GM13977 (cell line): ENCODE measurements at regions not wholly inside any gene's neighbourhood (a gene's known extent, or its start where the extent isn't known, plus 50 kb on each side); places are given as distances from the start of the nearest gene placed in this dataset.

Source experiments
- DNase-seq: peaks from one replicate; pipeline ENCODE4 v3.0.0; 2012; ENCODE audit warnings: low spot score
- in situ Hi-C: fragments of 300-500 bp; cut with MboI; formaldehyde crosslinking; loops from one replicate; pipeline ENCODE4 v1.12.0; 2022; ENCODE audit warnings: low sequenced_read_pairs, low pct_unique_long_range_greater_than_20kb, mixed read lengths, inconsistent platforms; ENCODE audit not compliant: unreplicated experiment
- TF ChIP-seq, protein P1 (sequence below): IDR thresholded peaks from 2 replicates; pipeline ENCODE4 v1.5.1; 2012; ENCODE audit warnings: mild to moderate bottlenecking, control low read depth; ENCODE audit not compliant: insufficient read depth; ENCODE audit errors: extremely low read depth, missing control alignments

DNA sequence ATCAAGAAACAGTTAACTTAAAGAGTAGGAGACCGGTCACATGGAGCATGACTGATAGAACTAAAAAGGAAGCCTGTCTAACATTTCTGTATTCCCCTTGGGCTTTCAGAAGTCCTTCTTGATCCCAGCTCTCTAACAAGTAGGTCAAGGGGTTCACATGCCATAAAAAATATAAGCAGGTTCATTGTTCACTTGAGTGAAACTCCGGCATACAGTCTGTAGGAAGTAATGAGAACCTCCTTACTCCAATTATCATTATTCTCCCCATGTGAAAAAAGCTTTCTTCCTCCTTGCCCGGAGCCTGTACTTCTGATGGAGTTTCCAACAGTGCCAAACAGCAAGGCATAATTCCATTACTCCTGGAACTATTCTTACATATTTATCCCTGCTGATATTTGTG is 242.8 kb upstream of the CNTN4 start:
- DNase-seq = no peak
- TF ChIP-seq, protein P1, sequence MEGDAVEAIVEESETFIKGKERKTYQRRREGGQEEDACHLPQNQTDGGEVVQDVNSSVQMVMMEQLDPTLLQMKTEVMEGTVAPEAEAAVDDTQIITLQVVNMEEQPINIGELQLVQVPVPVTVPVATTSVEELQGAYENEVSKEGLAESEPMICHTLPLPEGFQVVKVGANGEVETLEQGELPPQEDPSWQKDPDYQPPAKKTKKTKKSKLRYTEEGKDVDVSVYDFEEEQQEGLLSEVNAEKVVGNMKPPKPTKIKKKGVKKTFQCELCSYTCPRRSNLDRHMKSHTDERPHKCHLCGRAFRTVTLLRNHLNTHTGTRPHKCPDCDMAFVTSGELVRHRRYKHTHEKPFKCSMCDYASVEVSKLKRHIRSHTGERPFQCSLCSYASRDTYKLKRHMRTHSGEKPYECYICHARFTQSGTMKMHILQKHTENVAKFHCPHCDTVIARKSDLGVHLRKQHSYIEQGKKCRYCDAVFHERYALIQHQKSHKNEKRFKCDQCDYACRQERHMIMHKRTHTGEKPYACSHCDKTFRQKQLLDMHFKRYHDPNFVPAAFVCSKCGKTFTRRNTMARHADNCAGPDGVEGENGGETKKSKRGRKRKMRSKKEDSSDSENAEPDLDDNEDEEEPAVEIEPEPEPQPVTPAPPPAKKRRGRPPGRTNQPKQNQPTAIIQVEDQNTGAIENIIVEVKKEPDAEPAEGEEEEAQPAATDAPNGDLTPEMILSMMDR = no peak
- in situ Hi-C loops = no loop called here

DNA sequence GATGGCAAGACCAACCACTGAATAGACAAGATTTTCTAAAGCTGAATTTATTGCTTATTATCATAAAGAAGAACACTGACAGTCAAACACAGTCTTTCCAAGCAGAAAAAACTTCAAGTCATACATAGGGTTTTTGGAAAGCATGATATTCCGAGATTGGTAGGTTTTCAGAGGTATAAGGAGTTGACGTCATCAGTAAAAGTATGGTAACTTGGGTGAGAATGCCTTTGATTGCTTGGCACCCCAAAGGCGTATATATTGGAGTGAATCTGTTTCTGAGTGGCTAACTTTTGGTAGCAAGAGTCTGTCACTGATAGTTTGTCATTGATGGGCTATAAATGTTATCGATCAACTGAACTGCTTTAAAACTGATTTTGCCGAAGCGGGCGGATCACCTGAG is 227.9 kb upstream of the CNTN4 start:
- DNase-seq = no peak
- in situ Hi-C loops = no loop called here
- TF ChIP-seq, protein P1 = no peak

DNA sequence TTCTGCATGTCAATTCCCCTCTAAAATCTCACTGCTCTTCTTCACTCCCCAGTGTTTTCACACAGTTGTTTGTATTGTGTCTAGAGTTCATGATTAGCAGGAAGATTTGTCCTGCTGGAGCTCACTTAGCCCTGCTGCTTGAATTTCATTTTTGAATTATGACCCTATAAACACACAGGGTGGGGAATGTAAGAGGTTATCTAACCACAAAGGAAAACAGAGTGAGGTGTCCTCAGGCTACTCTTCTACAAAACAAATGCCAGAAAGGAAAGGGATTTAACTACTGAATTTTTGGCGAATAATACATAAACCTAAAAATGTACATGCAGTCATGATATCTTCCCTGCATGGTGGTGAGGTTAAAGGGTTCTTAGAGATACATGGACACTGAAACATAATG is 215.1 kb upstream of the CNTN4 start:
- TF ChIP-seq, protein P1 = no peak
- no peak for DNase-seq
- in situ Hi-C loops = no loop called here

DNA sequence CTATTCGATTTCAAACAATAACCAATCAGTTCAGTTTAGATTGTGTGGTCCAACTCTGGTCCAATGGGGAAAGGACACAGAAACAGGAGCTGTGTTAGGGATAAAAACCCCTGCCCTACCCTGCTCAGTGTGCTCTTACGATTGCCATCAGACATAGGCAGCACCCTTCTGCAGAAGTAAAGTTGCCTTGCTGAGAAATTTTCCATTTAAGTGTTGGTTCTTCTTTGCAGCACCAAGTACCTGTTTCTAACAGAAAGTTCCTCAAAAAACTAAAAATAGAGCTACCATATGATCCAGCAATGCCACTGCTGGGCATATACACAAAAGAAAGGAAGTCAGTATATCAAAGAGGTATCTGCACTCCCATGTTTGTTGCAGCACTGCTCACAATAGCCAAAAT is 206.2 kb upstream of the CNTN4 start:
- in situ Hi-C loops = no loop called here
- TF ChIP-seq, protein P1 = no peak
- DNase-seq = no peak

DNA sequence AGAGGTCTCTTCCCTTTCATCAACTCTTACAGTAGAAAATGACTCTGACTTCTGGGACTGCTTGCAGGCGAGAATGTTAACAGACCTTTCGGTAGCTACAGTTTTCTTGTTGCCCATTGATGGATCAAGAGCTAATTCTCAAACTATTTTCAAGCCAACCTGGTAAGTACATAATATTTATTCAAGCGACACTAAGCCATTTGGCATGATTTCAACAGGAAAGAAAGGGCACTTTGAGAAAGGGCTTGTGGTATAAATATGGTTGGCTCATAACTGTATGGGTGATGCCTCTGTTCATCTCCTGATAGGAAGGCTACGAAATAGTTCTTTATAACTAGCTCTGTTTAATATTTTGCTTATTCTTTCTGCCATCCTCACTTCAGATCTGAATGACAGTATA is 196.2 kb upstream of the CNTN4 start:
- in situ Hi-C loops = no loop called here
- no peak for DNase-seq

DNA sequence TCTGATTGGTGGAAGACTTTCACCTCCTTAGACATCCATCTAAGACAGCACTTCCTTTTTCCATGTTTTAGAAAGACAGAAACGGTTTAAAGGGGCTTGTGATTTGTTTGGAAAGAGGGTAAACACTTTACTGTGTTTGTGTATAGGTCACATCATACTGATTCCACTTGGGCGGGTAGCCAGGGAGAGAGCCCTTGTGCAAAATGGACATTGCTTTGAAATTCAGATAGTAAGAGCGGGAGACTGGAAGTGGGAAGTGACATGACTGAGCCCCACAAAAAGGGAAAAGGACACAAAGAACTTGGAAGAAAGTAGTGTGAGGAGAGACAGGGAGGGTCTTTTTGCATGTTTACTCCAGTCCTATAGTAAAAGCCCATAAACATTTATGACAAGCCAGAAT is 195.6 kb upstream of the CNTN4 start:
- DNase-seq = no peak
- TF ChIP-seq, protein P1 = no peak
- in situ Hi-C loops = no loop called here

More for the DNA sequence above, 196.2 kb upstream of the CNTN4 start:
- TF ChIP-seq, protein P1 = no peak

DNA sequence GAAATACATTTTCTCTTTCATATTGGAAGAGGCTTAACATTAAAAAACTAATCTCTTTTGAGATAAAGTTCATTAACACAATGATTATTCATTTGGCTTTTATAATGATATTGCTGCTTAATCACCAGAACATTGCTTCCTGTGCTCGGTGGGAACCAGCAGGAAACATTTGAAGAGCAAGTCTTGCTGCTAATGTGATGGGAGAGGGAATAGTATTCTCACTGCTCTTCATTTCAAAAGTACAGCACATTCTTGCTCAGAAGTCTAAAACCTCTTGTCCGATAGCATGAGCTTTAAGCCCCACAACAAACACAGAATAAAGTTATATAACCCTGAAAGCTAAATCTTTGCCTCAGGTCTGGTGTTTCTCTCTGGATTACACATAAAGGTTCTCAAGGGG is 190.8 kb upstream of the CNTN4 start:
- no peak for DNase-seq
- TF ChIP-seq, protein P1 = no peak
- in situ Hi-C loops = no loop called here
